T-helper 17 cell (primary cell): ENCODE measurements at regions not wholly inside any gene's neighbourhood (a gene's known extent, or its start where the extent isn't known, plus 50 kb on each side); places are given as distances from the start of the nearest gene placed in this dataset.

Experiments
- ATAC-seq: fragments of 150-1000 bp; cut with Tn5 transposase; 2 replicates; pipeline ENCODE4 v1.10.0; 2021; ENCODE audit warnings: mild to moderate bottlenecking, moderate library complexity
- DNase-seq, 3 donors: peaks; one replicate each; pipeline versions ENCODE4 v3.0.0 to v3.0.0-alpha.2; 2020 to 2021
- H3K9me3 ChIP-seq: one replicate; pipeline ENCODE4 v1.7.0; 2013; ENCODE audit warnings: low read length, mild to moderate bottlenecking; ENCODE audit not compliant: control insufficient read depth, poor library complexity, severe bottlenecking
- H3K27ac Mint-ChIP-seq: one replicate; pipeline ENCODE4 v1.8.0; 2022; ENCODE audit warnings: mild to moderate bottlenecking, moderate library complexity, mixed read lengths
- H3K27me3 Mint-ChIP-seq: one replicate; pipeline ENCODE4 v1.8.0; 2022; ENCODE audit warnings: mixed read lengths
- H3K36me3 Mint-ChIP-seq: one replicate; pipeline ENCODE4 v1.8.0; 2022; ENCODE audit warnings: low read depth, mixed read lengths
- H3K4me1 Mint-ChIP-seq: one replicate; pipeline ENCODE4 v1.8.0; 2022; ENCODE audit warnings: mild to moderate bottlenecking, mixed read lengths
- H3K4me3 Mint-ChIP-seq: one replicate; pipeline ENCODE4 v1.8.0; 2022; ENCODE audit warnings: mild to moderate bottlenecking, moderate library complexity, mixed read lengths

DNA sequence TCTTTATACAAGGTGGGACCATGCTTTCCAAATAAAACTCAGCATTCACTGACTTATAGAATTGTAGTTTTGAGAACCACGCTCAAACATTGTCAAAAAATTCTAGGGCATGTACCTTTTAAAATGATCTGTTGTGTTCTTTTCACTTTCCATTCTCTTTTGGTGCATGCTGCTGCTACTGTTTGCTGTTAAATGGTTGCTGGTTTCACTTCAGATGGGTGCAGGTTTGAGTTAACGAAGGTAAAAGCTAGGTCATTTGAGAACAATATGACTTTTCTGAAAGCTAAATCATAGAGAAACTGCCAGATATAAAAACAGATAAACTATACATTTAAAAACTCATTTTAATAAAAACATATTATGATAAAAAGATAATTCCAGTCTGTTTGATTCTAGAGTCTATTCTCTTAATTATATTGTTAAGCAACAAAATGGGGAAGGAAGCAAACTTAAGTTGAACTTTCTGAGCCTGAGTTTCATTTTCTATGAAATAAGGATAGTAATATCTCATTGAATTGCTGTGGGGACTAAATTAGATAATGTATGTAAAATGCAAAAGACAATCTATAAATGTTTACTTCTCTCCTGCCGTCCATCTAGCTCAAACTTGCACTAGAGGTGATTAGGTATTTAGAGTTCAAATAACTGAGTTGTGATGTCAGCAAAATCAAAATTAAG, 82.4 kb downstream of the OXSM start:
- Mint-ChIP-seq H3K4me3 (no peak overlapping the region), H3K27ac (no peak overlapping the region), H3K27me3 (no peaks in the 10 kb centered on the region), H3K36me3 (no peaks in the 10 kb centered on the region), H3K4me1 (peaks cover 5% of the 10 kb centered on the region)
- DNase-seq, result no peak
- no peak for ATAC-seq
- H3K9me3 ChIP-seq, result no peaks in the 10 kb centered on the region

DNA sequence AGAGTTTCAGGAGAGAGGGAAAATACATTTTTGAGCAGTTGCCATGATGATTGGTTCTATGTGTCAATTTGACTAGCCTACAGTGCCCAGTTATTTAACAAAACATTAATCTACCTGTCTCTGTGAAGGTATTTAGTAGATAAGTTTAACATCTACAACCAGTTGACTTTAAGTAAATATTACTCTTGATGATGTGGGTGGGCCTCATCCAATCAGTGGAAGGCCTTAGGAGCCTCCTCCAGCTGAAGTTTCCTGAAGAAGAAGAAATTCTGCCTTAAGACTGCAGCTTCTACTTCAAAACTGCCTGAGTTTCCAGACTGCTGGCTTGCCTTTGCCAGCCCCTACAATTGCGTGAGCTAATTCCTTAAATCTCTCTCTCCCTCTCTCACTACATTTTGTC, 93.6 kb downstream of the OXSM start:
- DNase-seq (no peak), ATAC-seq (no peak)
- Mint-ChIP-seq H3K4me1 (no peaks in the 10 kb centered on the region), H3K4me3 (no peak overlapping the region), H3K27me3 (peaks cover 7% of the 10 kb centered on the region), H3K27ac (no peak overlapping the region), H3K36me3 (no peaks in the 10 kb centered on the region)
- H3K9me3 ChIP-seq, result no peaks in the 10 kb centered on the region

DNA sequence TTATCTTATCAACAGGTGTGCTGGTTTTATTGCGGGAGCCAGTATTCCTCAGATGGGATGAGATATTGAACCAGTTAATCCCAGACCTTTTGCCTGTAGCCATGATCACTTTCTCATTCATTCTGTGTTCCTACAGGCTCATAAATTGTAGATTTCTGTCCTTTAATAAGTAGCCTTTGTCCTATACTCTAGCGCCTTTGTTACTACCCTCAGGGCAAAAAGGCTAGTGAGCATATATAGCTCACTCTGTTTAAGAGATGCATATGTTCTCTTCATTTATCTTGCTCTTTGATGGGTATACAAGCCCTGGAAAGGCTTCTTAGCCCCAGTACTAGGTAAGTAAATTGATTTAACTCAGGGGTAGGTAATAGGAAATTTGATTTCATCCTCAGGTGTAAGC, 95.1 kb downstream of the OXSM start:
- no peaks in the 10 kb centered on the region for H3K9me3 ChIP-seq
- Mint-ChIP-seq H3K4me1 (no peaks in the 10 kb centered on the region), H3K27me3 (peaks cover 7% of the 10 kb centered on the region), H3K27ac (no peak overlapping the region), H3K36me3 (no peaks in the 10 kb centered on the region), H3K4me3 (no peak overlapping the region)
- no peak for ATAC-seq
- DNase-seq, result no peak

- ATAC-seq (no peak), DNase-seq (no peak)
- no peaks in the 10 kb centered on the region for H3K9me3 ChIP-seq
- Mint-ChIP-seq H3K4me1 (no peaks in the 10 kb centered on the region), H3K27me3 (peaks cover 7% of the 10 kb centered on the region), H3K36me3 (no peaks in the 10 kb centered on the region), H3K4me3 (no peak overlapping the region), H3K27ac (no peak overlapping the region)
Observed at GRCh38 chr3:25885544-25885943, 95.7 kb downstream of the OXSM start.

GRCh38 chr3:25887907-25888306, 98.0 kb downstream of the OXSM start:
- ATAC-seq (no peak), DNase-seq (no peak)
- Mint-ChIP-seq H3K36me3 (no peaks in the 10 kb centered on the region), H3K4me1 (no peaks in the 10 kb centered on the region), H3K27me3 (peaks cover 7% of the 10 kb centered on the region), H3K4me3 (no peak overlapping the region), H3K27ac (no peak overlapping the region)
- no peaks in the 10 kb centered on the region for H3K9me3 ChIP-seq

DNA sequence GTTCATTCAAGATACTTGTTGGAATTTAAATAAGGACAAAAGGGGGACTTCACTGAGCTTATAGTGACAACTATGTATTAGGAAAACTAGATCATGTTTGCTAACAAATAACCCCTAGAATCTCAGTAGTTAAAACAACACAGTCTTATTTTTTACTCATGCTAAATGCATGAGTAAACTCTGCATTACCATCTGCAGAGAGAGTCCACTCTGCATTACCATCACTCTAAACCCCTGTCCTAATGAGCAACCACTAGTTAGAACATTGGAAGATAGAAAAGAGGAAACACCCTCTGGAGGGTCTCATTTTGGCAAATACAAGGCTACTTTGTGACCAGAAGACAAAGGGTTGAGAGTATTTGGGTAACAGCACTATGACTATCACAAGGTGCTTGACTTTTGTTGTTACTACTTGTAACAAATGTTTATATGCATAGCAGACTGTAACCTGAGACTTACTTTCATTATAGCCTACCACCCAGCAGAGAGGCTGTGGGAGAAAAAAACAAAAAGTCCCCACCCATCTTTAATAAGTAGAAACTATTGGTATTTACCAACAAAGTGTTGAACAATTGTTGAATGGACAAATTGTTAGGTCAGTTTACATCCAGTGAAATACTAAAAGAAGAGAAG, 99.1 kb downstream of the OXSM start:
- Mint-ChIP-seq H3K4me1 (no peaks in the 10 kb centered on the region), H3K27ac (no peak overlapping the region), H3K27me3 (peaks cover 7% of the 10 kb centered on the region), H3K4me3 (no peak overlapping the region), H3K36me3 (no peaks in the 10 kb centered on the region)
- H3K9me3 ChIP-seq, result no peaks in the 10 kb centered on the region
- DNase-seq (no peak), ATAC-seq (no peak)

- DNase-seq (no peak), ATAC-seq (no peak)
- Mint-ChIP-seq H3K27me3 (peaks cover 7% of the 10 kb centered on the region), H3K4me1 (no peaks in the 10 kb centered on the region), H3K27ac (no peak overlapping the region), H3K36me3 (no peaks in the 10 kb centered on the region), H3K4me3 (no peak overlapping the region)
- H3K9me3 ChIP-seq, result no peaks in the 10 kb centered on the region
Observed at GRCh38 chr3:25889525-25889917, 99.6 kb downstream of the OXSM start.

- H3K36me3 Mint-ChIP-seq, result no peaks in the 10 kb centered on the region
- H3K9me3 ChIP-seq, result no peaks in the 10 kb centered on the region
- H3K27ac Mint-ChIP-seq, result no peak overlapping the region
- DNase-seq (no peak), ATAC-seq (no peak)
- no peaks in the 10 kb centered on the region for H3K27me3 Mint-ChIP-seq
- H3K4me1 Mint-ChIP-seq, result no peaks in the 10 kb centered on the region
- no peak overlapping the region for H3K4me3 Mint-ChIP-seq
Observed at GRCh38 chr3:25894101-25894500, 104.2 kb downstream of the OXSM start.

DNA sequence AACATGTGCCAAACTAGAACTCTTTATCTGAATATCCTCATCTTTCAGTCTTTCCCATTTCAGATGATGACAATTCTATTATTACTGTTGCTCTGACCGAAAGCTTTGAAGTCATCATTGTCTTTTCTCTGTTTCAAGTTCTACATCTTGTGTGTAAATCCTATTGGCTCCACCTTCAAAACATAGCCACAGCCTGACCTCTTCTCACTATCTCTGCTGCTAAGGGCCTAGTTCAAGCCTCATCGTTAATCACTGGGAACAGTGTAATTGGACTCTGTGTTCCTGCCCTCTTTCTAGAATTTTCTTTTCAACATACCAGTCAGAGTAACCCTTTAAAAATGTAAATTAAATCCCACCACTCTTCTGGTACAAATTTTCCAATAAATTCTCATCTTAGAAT, 105.1 kb downstream of the OXSM start:
- no peak overlapping the region for H3K27ac Mint-ChIP-seq
- peaks cover 5% of the 10 kb centered on the region for H3K4me1 Mint-ChIP-seq
- DNase-seq (no peak), ATAC-seq (no peak)
- no peaks in the 10 kb centered on the region for H3K9me3 ChIP-seq
- H3K4me3 Mint-ChIP-seq, result no peak overlapping the region
- H3K36me3 Mint-ChIP-seq, result peaks cover 2% of the 10 kb centered on the region
- no peaks in the 10 kb centered on the region for H3K27me3 Mint-ChIP-seq

GRCh38 chr3:25895443-25895842, 105.6 kb downstream of the OXSM start:
- ATAC-seq (no peak), DNase-seq (no peak)
- H3K4me3 Mint-ChIP-seq, result no peak overlapping the region
- H3K36me3 Mint-ChIP-seq, result peaks cover 2% of the 10 kb centered on the region
- H3K4me1 Mint-ChIP-seq, result peaks cover 8% of the 10 kb centered on the region
- H3K27me3 Mint-ChIP-seq, result no peaks in the 10 kb centered on the region
- no peaks in the 10 kb centered on the region for H3K9me3 ChIP-seq
- H3K27ac Mint-ChIP-seq, result no peak overlapping the region

- Mint-ChIP-seq H3K27me3 (no peaks in the 10 kb centered on the region), H3K4me1 (peaks cover 14% of the 10 kb centered on the region), H3K36me3 (peaks cover 2% of the 10 kb centered on the region), H3K4me3 (no peak overlapping the region), H3K27ac (no peak overlapping the region)
- ATAC-seq (no peak), DNase-seq (no peak)
- H3K9me3 ChIP-seq, result no peaks in the 10 kb centered on the region
Observed at GRCh38 chr3:25897019-25897418, 107.1 kb downstream of the OXSM start.

- no peaks in the 10 kb centered on the region for H3K9me3 ChIP-seq
- Mint-ChIP-seq H3K4me1 (peaks cover 26% of the 10 kb centered on the region), H3K27ac (no peak overlapping the region), H3K4me3 (no peak overlapping the region), H3K36me3 (peaks cover 2% of the 10 kb centered on the region), H3K27me3 (no peaks in the 10 kb centered on the region)
- no peak for DNase-seq
- ATAC-seq, result no peak
Observed at GRCh38 chr3:25899352-25900101, 109.6 kb downstream of the OXSM start.

- no peak for DNase-seq
- Mint-ChIP-seq H3K36me3 (peaks cover 3% of the 10 kb centered on the region), H3K27ac (no peak overlapping the region), H3K4me3 (no peak overlapping the region), H3K27me3 (no peaks in the 10 kb centered on the region), H3K4me1 (peaks cover 26% of the 10 kb centered on the region)
- no peak for ATAC-seq
- H3K9me3 ChIP-seq, result no peaks in the 10 kb centered on the region
Observed at GRCh38 chr3:25900161-25900560, 110.3 kb downstream of the OXSM start.
